SW 1271 (cell line): ENCODE measurements at regions not wholly inside any gene's neighbourhood (a gene's known extent, or its start where the extent isn't known, plus 50 kb on each side); places are given as distances from the start of the nearest gene placed in this dataset.

Experiments
- DNase-seq, 2 experiments: peaks; one replicate each; lab custom pipeline; 2025; lab: John Stamatoyannopoulos, UW

DNA sequence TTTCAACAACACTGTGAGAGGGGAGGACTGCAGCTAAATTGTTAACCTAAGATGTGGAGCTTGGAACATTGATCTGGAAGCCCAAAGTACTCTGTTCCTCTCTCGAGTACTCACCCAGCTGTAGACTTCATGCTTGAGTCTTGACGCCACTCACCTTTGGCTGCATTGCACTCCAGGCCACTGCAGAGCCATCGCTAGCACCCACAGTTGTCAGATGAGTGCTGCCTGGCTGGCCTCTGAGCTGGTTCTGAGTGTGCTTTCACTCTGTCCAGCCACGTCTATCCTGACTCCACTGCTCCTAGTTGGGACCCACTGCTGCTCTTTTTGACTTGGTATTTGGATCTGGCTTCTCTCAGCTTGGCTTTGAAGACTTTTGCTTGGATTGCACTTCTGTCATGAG, 552.1 kb downstream of the DCDC2C start:
- DNase-seq, result no peak

DNA sequence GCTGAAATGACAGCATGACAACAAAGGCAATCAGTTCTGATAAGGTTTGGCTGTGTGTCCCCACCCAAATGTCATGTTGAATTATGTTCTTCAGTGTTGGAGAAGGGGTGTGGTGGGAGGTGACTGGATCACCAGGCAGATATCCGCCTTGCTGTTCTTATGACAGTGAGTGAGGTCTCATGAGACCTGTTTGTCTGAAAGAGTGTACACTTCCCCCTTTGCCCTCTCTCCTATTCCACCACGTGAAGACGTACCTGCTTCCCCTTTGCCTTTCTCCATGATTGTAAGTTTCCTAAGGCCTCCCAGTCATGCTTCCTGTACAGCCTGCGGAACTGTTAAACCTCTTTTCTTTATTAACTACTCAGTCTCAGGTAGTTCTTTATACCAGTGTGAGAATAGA, 553.0 kb downstream of the DCDC2C start:
- no peak for DNase-seq

DNA sequence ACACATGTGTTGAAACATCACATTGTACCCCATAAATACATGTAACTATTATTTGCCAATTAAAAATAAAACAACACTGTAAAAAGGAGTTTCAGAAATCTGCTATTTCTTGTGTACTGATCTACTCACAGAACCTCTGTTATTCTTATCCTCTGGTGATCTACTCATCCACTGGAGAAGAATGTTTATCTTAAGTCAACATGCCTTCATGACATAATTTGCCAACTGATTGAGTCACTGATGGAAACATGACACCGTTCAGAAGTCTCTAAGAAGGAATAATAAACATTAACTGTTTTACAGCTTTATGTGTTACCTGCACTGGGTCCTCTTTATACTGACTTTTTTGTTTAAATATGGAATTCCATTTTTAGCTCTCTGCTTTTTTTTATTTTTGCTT, 555.2 kb downstream of the DCDC2C start:
- no peak for DNase-seq

DNA sequence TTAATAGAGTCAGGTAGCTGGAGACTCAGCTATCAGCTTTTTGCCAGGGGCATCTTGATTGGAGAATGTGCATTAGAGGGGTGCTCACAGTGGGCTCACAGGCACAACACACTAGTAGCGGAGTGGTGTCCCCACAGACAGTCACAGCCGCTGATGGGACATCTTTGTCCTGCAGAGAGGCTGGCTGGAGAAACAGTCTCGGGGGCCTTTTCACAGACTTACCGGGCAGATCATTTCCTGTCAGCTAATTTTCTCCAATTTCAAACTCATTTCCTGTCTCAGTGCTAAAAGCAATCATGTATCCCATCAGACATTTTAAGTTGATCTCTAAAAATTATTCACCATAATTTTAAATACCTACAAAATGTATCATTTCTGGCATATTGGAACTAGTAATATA, 562.6 kb downstream of the DCDC2C start:
- DNase-seq, result no peak

DNA sequence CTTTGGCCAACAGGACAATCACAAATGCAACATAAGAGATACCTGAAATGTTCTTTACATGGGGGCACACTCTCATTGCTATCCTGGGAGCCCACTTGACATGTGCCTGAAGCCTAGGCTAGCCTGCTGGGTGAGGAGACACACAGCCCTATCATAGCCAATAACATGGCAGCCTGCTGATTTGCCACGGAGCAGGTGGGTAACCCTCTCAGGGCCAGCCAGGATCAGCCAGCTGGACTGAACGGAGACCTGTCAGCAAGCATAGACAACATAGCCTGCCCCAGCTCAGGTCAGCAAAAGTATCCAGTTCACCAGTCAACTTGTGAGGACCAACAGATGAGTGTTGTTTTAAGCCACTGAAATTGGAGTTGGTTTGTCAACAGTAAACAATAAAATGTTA, 566.5 kb downstream of the DCDC2C start:
- DNase-seq, result no peak

DNA sequence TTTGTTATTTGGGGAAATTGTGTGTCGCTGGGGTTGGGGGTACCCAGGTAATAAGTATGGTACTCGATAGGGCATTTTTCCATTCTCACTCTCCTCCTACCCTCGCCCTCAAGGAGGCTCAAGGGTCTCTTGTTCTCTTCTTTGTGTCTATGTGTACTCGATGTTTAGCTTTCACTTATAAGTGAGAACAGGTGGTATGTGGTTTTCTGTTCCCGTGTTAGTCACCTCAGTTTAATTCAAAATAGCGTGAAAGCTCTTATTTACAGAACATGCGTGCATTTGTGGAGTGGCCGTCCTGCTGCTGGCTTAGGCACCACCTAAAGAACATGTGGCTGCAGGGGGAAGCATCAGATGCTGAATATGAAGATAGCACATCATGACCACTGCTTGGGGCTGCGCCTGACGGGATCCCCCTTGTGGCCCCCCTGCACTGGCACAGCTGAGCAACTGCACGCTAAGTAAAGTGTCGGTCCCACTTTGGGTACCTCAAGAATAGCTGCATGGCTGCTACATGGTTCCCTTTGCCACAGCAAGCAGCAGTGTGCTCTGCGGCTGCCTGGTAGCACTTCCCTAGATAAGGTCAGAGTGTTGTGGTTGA, 569.0 kb downstream of the DCDC2C start:
- DNase-seq, result no peak

DNA sequence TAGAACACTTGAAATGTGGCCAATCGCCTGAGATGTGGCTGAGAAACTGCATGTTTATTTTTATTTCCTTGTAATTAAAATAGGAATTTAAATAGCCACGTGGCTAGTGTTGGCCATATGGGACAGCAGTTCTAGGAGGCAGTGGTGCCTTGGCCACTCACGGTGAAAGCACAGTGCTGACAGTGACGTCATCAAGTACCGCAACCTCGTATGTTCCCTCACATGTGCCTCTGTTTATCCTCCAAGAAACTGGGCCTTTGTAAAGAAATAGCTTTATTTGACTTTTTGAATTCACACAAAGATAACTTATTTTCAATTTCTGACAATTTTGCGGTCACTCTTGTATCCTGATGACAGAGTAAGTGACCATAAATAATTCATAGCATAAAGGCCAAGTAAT, 575.0 kb downstream of the DCDC2C start:
- DNase-seq, result no peak

DNA sequence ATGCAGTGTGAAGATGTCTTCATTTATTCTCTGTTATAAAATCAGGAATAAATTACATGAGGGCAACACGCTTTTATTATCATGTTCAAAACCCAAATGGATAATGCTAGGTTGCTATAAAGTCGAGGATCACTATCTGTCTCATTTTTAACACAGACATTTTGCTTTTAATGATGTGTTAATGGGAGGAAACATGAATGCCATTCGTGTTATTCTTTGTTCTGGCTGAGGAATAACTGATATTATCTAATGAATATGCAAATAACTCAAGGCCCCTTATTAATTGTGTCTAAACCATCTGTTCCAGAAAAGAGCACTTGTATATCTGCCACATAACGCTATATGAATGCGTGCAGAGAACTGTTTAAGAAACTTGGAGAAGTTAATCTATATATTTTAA, 576.1 kb downstream of the DCDC2C start:
- DNase-seq, result no peak

DNA sequence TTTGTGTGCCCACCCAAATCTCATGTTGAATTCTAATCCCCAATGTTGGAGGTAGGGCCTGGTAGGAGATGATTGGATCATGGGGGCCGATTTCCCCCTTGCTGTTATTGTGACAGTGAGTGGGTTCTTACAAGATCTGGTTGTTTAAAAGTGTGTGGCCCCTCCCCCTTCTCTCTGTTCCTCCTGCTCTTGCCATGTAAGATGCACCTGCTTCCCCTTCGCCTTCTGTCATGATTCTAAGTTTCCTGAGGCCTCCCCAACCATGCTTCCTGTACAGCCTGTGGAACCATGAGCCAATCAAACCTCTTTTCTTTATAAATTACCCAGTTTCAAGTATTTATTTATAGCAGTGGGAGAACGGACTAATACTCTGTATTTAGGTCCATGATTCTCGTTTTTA, 588.1 kb downstream of the DCDC2C start:
- DNase-seq, result no peak

DNA sequence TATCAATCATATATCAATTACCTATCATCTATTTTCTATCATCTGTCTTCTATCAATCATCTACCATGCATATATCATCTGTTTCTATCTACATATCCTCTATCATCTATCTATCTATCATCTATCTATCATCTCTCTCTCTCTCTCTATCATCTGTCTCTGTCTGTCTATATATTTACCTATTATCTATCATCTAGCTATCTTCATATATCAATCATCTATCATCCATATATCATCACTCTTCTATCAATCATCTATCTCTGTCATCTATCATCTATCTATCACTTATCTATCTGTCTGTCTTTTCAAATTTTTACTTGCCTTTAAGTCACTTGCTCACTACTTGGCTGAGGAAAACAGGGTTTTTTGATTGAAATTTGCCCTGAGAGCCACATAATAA, 592.3 kb downstream of the DCDC2C start:
- no peak for DNase-seq

DNA sequence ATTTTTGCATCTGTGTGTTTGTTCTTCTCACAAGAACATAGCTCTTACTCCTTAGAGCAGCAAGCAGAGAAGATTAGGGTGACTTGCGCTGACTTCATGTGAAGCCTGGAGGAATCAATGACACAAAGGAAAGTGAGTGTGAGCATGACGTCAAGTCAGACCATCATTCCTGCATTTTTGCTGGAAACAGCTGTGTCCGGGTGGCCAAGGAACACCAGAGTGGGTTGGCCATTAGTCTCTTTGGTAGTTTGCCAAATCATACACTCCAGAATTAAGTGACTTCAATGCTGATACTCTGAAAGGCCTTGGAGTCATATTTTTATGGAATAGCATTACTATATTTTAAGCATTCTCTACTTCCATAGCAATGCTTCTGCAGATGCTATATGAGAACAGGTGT, 597.2 kb downstream of the DCDC2C start:
- DNase-seq, result no peak

DNA sequence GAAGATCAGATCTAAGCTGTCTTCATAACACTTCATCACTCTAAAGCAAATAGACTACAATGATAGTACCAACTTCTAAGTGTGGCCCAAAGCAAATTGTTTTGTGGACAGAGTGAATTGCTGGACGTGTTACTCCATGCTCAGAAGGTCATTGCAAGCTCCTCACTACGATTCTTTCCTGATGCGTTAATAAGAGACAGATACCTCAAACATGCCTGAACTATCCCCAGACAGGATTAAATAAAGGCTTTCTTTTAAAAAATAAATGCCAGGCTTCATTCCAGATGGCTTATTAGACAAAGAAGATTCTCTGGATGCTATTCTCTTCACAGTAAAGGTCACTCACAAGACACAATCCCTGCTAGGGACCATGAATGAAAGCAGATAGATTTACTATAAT, 621.2 kb downstream of the DCDC2C start:
- DNase-seq, result no peak

DNA sequence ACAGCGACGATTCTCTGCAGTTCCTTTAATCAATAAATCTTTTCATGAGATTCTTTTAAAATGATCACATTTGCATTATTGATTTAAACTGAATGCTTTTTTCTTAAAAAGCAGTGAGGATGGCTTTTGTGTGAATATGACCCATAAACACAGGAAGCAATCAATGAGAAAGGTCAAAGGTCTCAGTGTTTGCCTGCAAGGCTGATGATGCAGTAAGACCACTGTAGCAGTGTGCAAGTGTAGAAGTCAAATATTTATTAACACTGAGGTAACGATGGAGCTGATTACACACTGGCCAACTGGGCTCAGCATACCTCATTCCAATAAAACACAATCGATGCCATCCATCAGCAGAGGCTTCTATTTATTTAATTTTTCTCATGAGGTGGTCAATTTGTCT, 633.5 kb downstream of the DCDC2C start:
- no peak for DNase-seq

DNA sequence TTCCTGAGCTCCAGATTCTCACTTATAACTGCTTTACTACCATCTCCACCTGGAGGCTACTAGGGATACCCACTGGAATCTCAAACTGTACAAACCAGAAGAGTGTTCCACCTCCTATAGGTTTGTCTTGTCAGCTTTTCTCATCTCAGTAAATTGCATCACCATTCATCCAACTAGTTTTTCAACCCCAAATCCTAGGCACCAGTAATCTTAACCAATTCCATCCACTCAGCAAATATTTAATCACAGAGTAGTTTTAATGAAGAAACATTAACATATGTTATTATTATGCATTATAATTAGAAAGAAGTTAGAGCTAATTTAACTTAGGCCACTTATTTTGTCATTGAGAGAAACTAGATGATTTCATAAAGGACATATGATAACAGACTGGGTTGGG, 635.0 kb downstream of the DCDC2C start:
- DNase-seq, result no peak

DNA sequence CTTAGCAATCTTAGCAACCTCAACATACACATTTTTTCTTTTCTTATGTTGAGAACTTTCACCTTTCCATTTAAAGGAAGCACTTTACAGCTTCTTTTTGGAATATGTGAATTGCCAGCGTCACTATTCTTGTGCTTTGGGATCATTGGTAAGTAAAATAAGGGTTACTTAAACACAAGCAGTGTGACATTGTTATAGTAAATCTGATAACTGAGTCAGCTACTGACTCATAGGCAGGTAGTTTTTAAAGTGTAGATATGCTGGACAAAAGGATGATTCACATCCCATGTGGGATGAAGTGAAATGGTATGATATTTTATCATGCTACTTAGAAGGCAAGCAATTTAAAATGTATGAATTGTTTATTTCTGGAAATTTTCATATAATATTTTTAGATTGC, 637.2 kb downstream of the DCDC2C start:
- DNase-seq, result no peak

DNA sequence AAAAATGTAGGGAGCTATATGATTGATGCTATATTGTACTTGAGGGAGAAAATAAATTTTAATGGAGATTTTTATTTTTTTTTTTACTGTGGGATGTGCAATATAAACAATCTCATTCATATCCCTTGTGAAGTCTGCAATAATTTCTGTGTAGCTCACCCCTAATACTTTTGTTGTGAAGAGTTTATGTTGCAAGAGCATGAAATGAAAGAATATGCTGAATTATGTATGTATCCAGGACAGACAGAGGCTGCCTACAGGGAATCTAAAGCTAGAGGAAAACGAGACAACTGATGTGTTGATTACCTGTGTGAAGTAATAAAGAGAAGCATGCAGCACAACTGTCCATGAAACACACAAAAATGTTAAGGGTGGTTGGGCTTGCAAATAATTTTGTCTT, 643.3 kb downstream of the DCDC2C start:
- no peak for DNase-seq

DNA sequence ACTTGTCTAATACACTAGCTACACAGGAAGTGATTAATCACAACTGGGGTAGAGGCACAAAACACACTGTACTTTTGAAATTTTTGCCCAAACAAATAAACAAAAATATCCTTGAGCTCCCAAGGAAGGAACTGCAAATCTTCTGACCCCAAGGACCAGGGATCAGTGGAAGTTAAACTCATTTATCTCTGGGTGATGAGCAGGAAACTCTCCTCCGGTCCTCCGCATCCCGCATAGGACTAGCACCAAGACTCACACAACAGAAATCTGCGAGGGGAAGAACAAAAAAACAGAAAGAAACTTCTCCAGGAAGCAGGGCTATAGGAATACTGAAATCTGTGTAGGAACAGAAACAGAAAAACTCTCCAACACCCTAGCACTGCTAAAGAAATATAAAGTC, 650.3 kb downstream of the DCDC2C start:
- DNase-seq, result no peak

DNA sequence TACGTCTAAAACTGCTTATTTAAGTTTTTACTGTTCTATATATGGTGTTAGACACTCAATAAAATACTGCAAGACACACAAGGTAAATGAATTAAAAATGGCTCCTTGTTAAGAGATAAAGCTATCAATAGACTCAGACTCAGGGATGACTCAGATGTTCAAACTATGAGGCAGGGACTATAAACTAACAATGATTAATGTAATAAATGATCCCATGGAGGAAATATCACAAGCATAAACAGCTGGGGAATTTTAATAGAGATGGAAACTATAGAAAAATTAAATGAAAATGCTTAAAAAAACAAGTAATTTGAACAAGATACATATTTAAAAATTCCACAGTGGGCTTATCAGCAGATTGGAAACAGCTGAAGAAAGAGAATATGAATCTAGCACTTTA, 650.8 kb downstream of the DCDC2C start:
- no peak for DNase-seq

DNA sequence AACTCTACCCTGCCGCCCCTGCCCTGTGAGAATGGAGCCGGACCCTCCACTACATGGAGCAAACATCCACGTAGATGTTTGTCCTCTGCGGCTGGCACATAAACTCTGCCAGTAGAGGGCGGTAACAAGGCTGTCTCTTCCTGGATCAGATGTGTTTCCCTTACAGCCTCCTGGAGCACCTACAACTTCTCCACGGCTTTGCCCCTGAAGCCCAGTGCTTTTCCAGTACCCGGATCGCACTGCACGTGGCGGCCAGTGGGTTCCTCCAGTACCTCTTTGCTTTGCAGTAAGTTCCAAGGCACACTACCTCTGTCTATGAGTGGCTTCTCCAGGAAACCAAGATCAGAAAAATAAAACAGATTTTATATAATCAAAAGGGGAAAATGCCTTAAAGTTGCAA, 651.3 kb downstream of the DCDC2C start:
- no peak for DNase-seq

DNA sequence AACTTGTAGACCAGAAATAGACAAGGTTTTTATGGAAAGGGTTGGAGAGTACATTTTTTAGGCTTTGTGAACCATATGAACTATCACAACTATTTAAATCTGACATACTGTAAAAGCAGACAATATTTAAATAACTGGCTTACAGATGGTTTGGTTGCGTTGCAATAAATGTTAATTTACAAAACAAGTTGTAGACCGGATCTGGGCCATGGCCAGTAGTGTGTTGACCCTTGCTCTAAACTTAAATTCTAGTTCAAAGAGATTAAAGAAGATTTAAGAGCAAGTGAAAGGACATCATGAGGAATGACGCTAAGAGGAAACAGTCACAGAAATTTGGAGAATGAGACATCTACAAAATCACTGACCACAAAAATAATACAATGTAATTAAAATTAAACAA, 652.7 kb downstream of the DCDC2C start:
- DNase-seq, result no peak

DNA sequence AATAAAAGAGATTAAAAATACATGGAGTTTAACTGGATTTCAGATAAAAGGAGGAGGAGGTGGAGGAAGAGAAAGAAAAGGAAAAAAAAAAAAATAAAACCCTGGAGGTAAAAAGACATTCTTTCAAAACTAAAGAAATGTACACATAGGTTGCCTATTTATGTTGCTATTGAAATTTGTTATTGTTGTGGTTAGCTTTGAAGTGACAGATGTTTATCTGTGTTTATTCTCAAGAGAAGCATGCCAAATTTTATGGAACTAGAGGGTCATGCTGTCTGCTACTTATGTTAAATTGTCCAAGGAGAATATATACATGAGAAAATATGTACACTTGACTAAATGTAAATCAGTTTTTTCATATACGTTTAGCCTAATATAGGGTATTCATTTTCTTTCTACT, 653.2 kb downstream of the DCDC2C start:
- DNase-seq, result no peak

DNA sequence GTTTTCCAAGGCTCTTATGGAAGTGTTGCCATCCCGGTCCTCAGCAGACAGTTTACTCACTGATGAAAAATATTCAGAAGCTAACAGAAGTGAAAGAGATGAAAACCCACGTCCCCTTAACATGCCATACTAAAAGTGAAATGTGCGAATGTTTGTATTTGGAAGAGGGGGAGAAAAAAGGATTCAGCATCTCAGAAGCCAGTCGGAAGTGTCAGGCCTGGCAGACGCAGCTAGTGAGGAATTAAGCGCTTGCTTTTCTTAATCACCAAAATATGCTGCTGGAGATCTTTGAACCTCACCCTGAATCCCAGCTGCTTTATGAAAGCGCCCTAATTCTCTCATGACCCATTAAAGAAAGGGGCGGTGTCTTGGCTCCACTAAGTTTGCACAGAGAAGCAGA, 653.7 kb downstream of the DCDC2C start:
- DNase-seq, result no peak

DNA sequence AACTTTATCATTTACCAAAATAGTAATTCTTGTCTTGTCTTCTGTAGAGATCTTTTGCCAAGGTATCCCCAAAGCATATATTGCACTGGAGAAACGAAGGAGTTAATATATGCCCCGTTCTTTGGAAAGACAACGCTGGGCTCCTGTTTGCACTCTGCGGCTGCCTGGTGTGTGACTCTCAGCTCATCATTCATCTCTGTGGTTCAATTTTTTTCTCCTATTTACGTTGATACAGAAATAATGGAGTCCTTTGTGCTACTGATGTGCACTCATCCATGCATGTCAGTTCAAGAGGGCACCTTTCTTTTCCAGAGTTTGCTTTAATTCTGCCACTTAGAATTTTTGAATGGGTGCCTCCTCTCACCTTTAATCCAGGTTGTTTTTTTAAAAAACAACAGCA, 655.5 kb downstream of the DCDC2C start:
- no peak for DNase-seq

DNA sequence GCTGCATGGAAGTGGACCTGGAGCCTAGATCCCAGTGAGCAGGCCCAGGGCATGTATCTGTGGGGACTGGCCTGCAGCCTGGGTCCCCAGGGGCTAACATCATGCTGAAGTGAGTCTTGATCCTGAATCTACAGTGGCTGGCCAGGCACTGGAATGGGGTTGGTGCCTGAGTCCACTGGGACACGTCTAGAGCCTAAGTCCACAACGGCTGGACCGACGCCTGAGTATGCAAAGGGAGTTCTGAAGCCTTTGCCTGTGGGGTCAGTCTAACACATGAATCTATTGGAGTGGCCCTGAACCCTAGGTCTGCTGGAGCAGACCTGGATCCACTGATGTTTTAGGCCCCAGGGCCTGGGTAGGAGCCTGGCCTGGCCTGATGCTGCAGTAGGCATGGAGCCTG, 665.5 kb downstream of the DCDC2C start:
- no peak for DNase-seq

DNA sequence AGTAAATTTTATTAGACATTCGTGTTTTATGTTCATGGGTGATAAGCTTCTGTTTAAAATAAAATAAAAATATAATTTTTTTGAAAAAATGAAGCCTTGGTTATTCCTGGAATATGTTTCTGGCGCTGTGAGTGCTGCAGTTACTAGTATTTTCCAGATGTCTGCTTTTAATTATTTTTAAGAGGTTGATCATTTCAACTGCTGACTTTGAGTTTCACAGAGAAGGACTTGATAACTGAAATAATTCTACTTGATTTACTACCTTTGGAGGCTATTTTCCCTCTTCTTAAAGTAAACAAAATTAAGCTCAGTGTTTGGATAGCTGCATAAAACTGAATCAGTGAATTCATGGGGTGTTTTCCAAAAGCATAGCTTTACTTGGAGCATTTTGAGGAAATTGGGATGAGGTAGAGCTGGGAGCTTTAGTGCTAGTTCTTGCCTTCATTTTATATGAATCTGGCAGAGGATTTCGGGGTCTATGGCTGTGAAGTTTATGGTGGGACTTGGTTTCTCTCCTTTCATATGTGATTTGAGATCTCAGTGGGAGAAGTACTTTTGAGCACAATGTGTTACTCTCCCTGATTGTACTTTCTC, 666.5 kb downstream of the DCDC2C start:
- DNase-seq, result no peak
